HEK293 (cell line): ENCODE measurements at regions not wholly inside any gene's neighbourhood (a gene's known extent, or its start where the extent isn't known, plus 50 kb on each side); places are given as distances from the start of the nearest gene placed in this dataset.

Experiments
- KLF9 ChIP-seq: fragments of 450-650 bp; formaldehyde crosslinking; IDR thresholded peaks from 2 replicates; pipeline ENCODE4 v1.5.1; 2016; ENCODE audit warnings: missing biosample characterization, missing genetic modification characterization, low read depth
- SCRT2 ChIP-seq: fragments of 450-650 bp; formaldehyde crosslinking; IDR thresholded peaks from 2 replicates; pipeline ENCODE4 v1.5.1; 2016; ENCODE audit warnings: missing biosample characterization, missing genetic modification characterization
- ZBTB7A ChIP-seq: fragments of 450-650 bp; formaldehyde crosslinking; IDR thresholded peaks from 2 replicates; pipeline ENCODE4 v1.5.1; 2016; ENCODE audit warnings: low read depth, missing biosample characterization, missing genetic modification characterization
- ZNF239 ChIP-seq: fragments of 450-650 bp; formaldehyde crosslinking; IDR thresholded peaks from 2 replicates; pipeline ENCODE4 v1.5.1; 2016; ENCODE audit warnings: missing biosample characterization, missing genetic modification characterization
- ZNF248 ChIP-seq: fragments of 450-650 bp; formaldehyde crosslinking; IDR thresholded peaks from 2 replicates; pipeline ENCODE4 v1.5.1; 2017; ENCODE audit warnings: missing biosample characterization, missing genetic modification characterization
- ZNF555 ChIP-seq: fragments of 450-650 bp; formaldehyde crosslinking; conservative IDR thresholded peaks from 2 replicates; pipeline ENCODE4 v1.5.1; 2017; ENCODE audit warnings: missing biosample characterization, mild to moderate bottlenecking, missing genetic modification characterization, inconsistent platforms
- ZNF707 ChIP-seq: fragments of 450-650 bp; formaldehyde crosslinking; IDR thresholded peaks from 2 replicates; pipeline ENCODE4 v1.5.1; 2016; ENCODE audit warnings: missing biosample characterization, missing genetic modification characterization
- ZSCAN5A ChIP-seq: fragments of 450-650 bp; formaldehyde crosslinking; IDR thresholded peaks from 2 replicates; pipeline ENCODE4 v1.5.1; 2016; ENCODE audit warnings: missing biosample characterization, missing genetic modification characterization
- TF ChIP-seq, protein P1 (sequence below): fragments of 450-650 bp; formaldehyde crosslinking; IDR thresholded peaks from 2 replicates; pipeline ENCODE4 v1.5.1; 2016; ENCODE audit warnings: missing biosample characterization, missing genetic modification characterization
- TF ChIP-seq, protein P2 (sequence below): fragments of 450-650 bp; formaldehyde crosslinking; IDR thresholded peaks from 2 replicates; pipeline ENCODE4 v1.5.1; 2016; ENCODE audit warnings: missing biosample characterization, missing genetic modification characterization
- TF ChIP-seq, protein P3 (sequence below): fragments of 450-650 bp; IDR thresholded peaks from 2 replicates; pipeline ENCODE4 v1.5.1; 2018; ENCODE audit warnings: missing biosample characterization, missing genetic modification characterization

GRCh38 chr10:123952099-123952498, 60.5 kb upstream of the CPXM2 start:
- TF ChIP-seq, protein P1, sequence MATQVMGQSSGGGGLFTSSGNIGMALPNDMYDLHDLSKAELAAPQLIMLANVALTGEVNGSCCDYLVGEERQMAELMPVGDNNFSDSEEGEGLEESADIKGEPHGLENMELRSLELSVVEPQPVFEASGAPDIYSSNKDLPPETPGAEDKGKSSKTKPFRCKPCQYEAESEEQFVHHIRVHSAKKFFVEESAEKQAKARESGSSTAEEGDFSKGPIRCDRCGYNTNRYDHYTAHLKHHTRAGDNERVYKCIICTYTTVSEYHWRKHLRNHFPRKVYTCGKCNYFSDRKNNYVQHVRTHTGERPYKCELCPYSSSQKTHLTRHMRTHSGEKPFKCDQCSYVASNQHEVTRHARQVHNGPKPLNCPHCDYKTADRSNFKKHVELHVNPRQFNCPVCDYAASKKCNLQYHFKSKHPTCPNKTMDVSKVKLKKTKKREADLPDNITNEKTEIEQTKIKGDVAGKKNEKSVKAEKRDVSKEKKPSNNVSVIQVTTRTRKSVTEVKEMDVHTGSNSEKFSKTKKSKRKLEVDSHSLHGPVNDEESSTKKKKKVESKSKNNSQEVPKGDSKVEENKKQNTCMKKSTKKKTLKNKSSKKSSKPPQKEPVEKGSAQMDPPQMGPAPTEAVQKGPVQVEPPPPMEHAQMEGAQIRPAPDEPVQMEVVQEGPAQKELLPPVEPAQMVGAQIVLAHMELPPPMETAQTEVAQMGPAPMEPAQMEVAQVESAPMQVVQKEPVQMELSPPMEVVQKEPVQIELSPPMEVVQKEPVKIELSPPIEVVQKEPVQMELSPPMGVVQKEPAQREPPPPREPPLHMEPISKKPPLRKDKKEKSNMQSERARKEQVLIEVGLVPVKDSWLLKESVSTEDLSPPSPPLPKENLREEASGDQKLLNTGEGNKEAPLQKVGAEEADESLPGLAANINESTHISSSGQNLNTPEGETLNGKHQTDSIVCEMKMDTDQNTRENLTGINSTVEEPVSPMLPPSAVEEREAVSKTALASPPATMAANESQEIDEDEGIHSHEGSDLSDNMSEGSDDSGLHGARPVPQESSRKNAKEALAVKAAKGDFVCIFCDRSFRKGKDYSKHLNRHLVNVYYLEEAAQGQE = no peak
- TF ChIP-seq, protein P2, sequence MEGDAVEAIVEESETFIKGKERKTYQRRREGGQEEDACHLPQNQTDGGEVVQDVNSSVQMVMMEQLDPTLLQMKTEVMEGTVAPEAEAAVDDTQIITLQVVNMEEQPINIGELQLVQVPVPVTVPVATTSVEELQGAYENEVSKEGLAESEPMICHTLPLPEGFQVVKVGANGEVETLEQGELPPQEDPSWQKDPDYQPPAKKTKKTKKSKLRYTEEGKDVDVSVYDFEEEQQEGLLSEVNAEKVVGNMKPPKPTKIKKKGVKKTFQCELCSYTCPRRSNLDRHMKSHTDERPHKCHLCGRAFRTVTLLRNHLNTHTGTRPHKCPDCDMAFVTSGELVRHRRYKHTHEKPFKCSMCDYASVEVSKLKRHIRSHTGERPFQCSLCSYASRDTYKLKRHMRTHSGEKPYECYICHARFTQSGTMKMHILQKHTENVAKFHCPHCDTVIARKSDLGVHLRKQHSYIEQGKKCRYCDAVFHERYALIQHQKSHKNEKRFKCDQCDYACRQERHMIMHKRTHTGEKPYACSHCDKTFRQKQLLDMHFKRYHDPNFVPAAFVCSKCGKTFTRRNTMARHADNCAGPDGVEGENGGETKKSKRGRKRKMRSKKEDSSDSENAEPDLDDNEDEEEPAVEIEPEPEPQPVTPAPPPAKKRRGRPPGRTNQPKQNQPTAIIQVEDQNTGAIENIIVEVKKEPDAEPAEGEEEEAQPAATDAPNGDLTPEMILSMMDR = no peak
- TF ChIP-seq, protein P3, sequence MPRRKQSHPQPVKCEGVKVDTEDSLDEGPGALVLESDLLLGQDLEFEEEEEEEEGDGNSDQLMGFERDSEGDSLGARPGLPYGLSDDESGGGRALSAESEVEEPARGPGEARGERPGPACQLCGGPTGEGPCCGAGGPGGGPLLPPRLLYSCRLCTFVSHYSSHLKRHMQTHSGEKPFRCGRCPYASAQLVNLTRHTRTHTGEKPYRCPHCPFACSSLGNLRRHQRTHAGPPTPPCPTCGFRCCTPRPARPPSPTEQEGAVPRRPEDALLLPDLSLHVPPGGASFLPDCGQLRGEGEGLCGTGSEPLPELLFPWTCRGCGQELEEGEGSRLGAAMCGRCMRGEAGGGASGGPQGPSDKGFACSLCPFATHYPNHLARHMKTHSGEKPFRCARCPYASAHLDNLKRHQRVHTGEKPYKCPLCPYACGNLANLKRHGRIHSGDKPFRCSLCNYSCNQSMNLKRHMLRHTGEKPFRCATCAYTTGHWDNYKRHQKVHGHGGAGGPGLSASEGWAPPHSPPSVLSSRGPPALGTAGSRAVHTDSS (tag by site-specific recombination) = no peak
- TF ChIP-seq KLF9 (tag by site-specific recombination) (no peak), ZSCAN5A (no peak), ZNF707 (tag by site-specific recombination) (no peak), ZNF555 (tag by site-specific recombination) (no peak), ZBTB7A (no peak), SCRT2 (no peak), ZNF248 (tag by site-specific recombination) (no peak), ZNF239 (tag by site-specific recombination) (no peak)
